A549 (cell line): ENCODE measurements at regions not wholly inside any gene's neighbourhood (a gene's known extent, or its start where the extent isn't known, plus 50 kb on each side); places are given as distances from the start of the nearest gene placed in this dataset.

ENCODE experiments used
- CEBPB ChIP-seq, 2 experiments: fragments of >200 bp in 1 of 2; sonication (Bioruptor Twin) in 1 of 2; formaldehyde crosslinking in 1 of 2; IDR thresholded peaks; 2 replicates each; pipeline ENCODE4 v1.6.1; 2012 to 2016
- MAFK ChIP-seq: fragments of 450-650 bp; IDR thresholded peaks from 2 replicates; pipeline ENCODE4 v1.6.1; 2014; ENCODE audit not compliant: partially characterized antibody
- MYC ChIP-seq: IDR thresholded peaks from 2 replicates; pipeline ENCODE4 v1.6.1; 2012; ENCODE audit warnings: mild to moderate bottlenecking, inconsistent platforms, low read length, improper control_type of control experiment, borderline replicate concordance
- POLR2A ChIP-seq: IDR thresholded peaks from 2 replicates; pipeline ENCODE4 v1.6.1; 2012; ENCODE audit warnings: mild to moderate bottlenecking, low read length
- RAD21 ChIP-seq, 2 experiments: fragments of >200 bp in 1 of 2; sonication (Bioruptor Twin) in 1 of 2; formaldehyde crosslinking in 1 of 2; IDR thresholded peaks in 1 of 2; conservative IDR thresholded peaks in 1 of 2; 2 replicates in 1 of 2; 3 replicates in 1 of 2; pipeline ENCODE4 v1.6.1; 2012 to 2018; ENCODE audit warnings: inconsistent platforms in 1 of 2
- RNF2 ChIP-seq: fragments of 200-600 bp; sonication (generic); IDR thresholded peaks from 2 replicates; pipeline ENCODE4 v1.6.1; 2016; ENCODE audit warnings: low read depth, mild to moderate bottlenecking, antibody characterized with exemption, moderate library complexity, borderline replicate concordance
- TF ChIP-seq, protein P1 (sequence below): fragments of >200 bp; sonication (Bioruptor Twin); formaldehyde crosslinking; IDR thresholded peaks from 3 replicates; pipeline ENCODE4 v1.5.1; 2016

- no peak for TF ChIP-seq POLR2A
- TF ChIP-seq RNF2, result no peak
- TF ChIP-seq, protein P1, sequence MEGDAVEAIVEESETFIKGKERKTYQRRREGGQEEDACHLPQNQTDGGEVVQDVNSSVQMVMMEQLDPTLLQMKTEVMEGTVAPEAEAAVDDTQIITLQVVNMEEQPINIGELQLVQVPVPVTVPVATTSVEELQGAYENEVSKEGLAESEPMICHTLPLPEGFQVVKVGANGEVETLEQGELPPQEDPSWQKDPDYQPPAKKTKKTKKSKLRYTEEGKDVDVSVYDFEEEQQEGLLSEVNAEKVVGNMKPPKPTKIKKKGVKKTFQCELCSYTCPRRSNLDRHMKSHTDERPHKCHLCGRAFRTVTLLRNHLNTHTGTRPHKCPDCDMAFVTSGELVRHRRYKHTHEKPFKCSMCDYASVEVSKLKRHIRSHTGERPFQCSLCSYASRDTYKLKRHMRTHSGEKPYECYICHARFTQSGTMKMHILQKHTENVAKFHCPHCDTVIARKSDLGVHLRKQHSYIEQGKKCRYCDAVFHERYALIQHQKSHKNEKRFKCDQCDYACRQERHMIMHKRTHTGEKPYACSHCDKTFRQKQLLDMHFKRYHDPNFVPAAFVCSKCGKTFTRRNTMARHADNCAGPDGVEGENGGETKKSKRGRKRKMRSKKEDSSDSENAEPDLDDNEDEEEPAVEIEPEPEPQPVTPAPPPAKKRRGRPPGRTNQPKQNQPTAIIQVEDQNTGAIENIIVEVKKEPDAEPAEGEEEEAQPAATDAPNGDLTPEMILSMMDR, result no peak
- no peak for TF ChIP-seq RAD21 (conservative IDR thresholded peaks at IDR 0.05 in 1 of 2, IDR thresholded peaks at IDR 0.05 in 1 of 2)
- TF ChIP-seq MYC, result no peak
- TF ChIP-seq CEBPB (IDR thresholded peaks at IDR 0.05), result no peak
- no peak for TF ChIP-seq MAFK
Measured at GRCh38 chr6:14882394-14883026, 363.4 kb upstream of the JARID2 start.
